ENCODE measurements at regions not wholly inside any gene's neighbourhood (a gene's known extent, or its start where the extent isn't known, plus 50 kb on each side); places are given as distances from the start of the nearest gene placed in this dataset.

GRCh38 chr6:14431385-14432330 lies 314.1 kb downstream of the CD83 start:
- POLR2A ChIA-PET = interaction anchor here (0.8 to 1.0 kb wide), 4 partner anchors 10 to 65 kb away, joined by 3 read pairs; no protein-coding TSS in a partner anchor
- CTCF ChIA-PET (ENCODE audit: unreplicated experiment) = no interaction called here

GRCh38 chr6:14434916-14435690 lies 317.5 kb downstream of the CD83 start:
- Histone ChIP-seq H3K4me1 (ENCODE audit: insufficient read depth, low read length, poor library complexity, severe bottlenecking) (no peaks in the 10 kb centered on the region), H2AFZ (ENCODE audit: low read length) (no peak overlapping the region), H3K9me3 (ENCODE audit: low read length) (no peaks in the 10 kb centered on the region), H3K4me2 (ENCODE audit: low read length) (no peak overlapping the region), H3K79me2 (ENCODE audit: insufficient read depth, low read depth, low read length) (no peaks in the 10 kb centered on the region), H3K36me3 (ENCODE audit: insufficient read depth, low read length) (no peaks in the 10 kb centered on the region), H4K20me1 (ENCODE audit: insufficient read depth, low read length) (no peaks in the 10 kb centered on the region), H3K4me3 (ENCODE audit: low read depth, low read length, poor library complexity, severe bottlenecking) (no peak overlapping the region), H3K9me2 (ENCODE audit: insufficient read depth, low read length) (no peaks in the 10 kb centered on the region), H3K27ac (ENCODE audit: low read depth, low read length, poor library complexity, severe bottlenecking) (no peak overlapping the region)
- POLR2A ChIA-PET = interaction anchor here (0.6 kb wide), 1 partner anchor 62 kb away, joined by 6 read pairs; no protein-coding TSS in a partner anchor
- CTCF ChIA-PET (ENCODE audit: unreplicated experiment) = no interaction called here
- no peak for DNase-seq (ENCODE audit: low spot score)
- intact Hi-C loops (cut with micrococcal nuclease; ENCODE audit: unreplicated experiment) = no loop called here
- TF ChIP-seq CTCF (conservative IDR thresholded peaks at IDR 0.05; ENCODE audit: low read length) (no peak), EZH2phosphoT487 (IDR thresholded peaks at IDR 0.05; ENCODE audit: borderline replicate concordance, low read depth, low read length) (no peak)
- no TSS peak for BruUV-seq (replicated peaks)

More at GRCh38 chr6:14431385-14432330, 314.1 kb downstream of the CD83 start:
- Histone ChIP-seq H3K9me2 (ENCODE audit: insufficient read depth, low read length) (no peaks in the 10 kb centered on the region), H3K36me3 (ENCODE audit: insufficient read depth, low read length) (no peaks in the 10 kb centered on the region), H3K4me2 (ENCODE audit: low read length) (no peak overlapping the region), H3K9me3 (ENCODE audit: low read length) (no peaks in the 10 kb centered on the region), H3K79me2 (ENCODE audit: insufficient read depth, low read depth, low read length) (no peaks in the 10 kb centered on the region), H3K4me3 (ENCODE audit: low read depth, low read length, poor library complexity, severe bottlenecking) (no peak overlapping the region), H3K4me1 (ENCODE audit: insufficient read depth, low read length, poor library complexity, severe bottlenecking) (no peaks in the 10 kb centered on the region), H2AFZ (ENCODE audit: low read length) (no peak overlapping the region), H3K27ac (ENCODE audit: low read depth, low read length, poor library complexity, severe bottlenecking) (no peak overlapping the region), H4K20me1 (ENCODE audit: insufficient read depth, low read length) (no peaks in the 10 kb centered on the region)
- no peak for DNase-seq (ENCODE audit: low spot score)
- intact Hi-C loops (cut with micrococcal nuclease; ENCODE audit: unreplicated experiment) = no loop called here
- no TSS peak for BruUV-seq (replicated peaks)
- TF ChIP-seq EZH2phosphoT487 (IDR thresholded peaks at IDR 0.05; ENCODE audit: borderline replicate concordance, low read depth, low read length) = no peak
- TF ChIP-seq CTCF (conservative IDR thresholded peaks at IDR 0.05; ENCODE audit: low read length) = no peak
